Inferior parietal cortex (tissue), 1 donor: ENCODE measurements at regions not wholly inside any gene's neighbourhood (a gene's known extent, or its start where the extent isn't known, plus 50 kb on each side); places are given as distances from the start of the nearest gene placed in this dataset.
A peak's percentile ranks its signal among the peaks of the same experiment; 100 is the strongest.

Source experiments
- DNase-seq: peaks from one replicate; pipeline ENCODE4 v3.0.0-alpha.2; 2016; ENCODE audit errors: extremely low spot score

GRCh38 chr11:112899235-112900006, 61.8 kb upstream of the NCAM1 start:
- no peak for DNase-seq

GRCh38 chr11:112901924-112902323, 59.3 kb upstream of the NCAM1 start:
- DNase-seq, result no peak

- peak; percentile 59 for DNase-seq
Measured at GRCh38 chr11:112902361-112903011, 58.7 kb upstream of the NCAM1 start.

- DNase-seq, result peak; percentile 93
Measured at GRCh38 chr11:112903340-112903739, 57.9 kb upstream of the NCAM1 start.

DNA sequence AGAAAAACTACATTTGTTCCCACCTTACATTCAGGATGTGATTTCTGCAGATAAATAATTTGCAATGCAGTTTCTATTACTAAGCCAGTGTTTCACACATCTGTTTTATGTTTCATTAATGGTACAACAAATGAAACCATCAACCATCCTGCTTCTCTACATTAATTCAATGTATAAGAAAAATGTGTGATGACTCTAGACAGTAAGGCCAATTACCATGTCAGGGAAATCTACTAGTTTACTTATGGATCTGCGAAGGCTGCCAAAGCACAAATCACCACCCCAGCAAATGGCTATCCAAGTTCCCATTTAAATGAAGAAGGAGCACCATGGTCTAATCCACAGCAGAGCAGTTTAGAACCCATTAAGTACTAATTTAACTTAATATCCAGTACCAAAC, 50.1 kb upstream of the NCAM1 start:
- DNase-seq, result no peak
